Stomach (tissue), 8 donors: ENCODE measurements at regions not wholly inside any gene's neighbourhood (a gene's known extent, or its start where the extent isn't known, plus 50 kb on each side); places are given as distances from the start of the nearest gene placed in this dataset.

Source experiments
- DNase-seq, 2 donors: peaks; one replicate each; pipeline versions ENCODE4 v3.0.0 to v3.0.0-alpha.2; 2013 to 2019
- H3K27ac ChIP-seq, 5 donors: fragments of 200-600 bp in 4 of 5; sonication (generic) in 4 of 5; one replicate each; pipeline ENCODE4 v1.5.1; 2013 to 2019; ENCODE audit warnings: mild to moderate bottlenecking in 1 of 5, moderate library complexity in 1 of 5
- H3K27me3 ChIP-seq, 3 donors: fragments of 200-600 bp; sonication (generic); one replicate each; pipeline ENCODE4 v1.5.1; 2017 to 2019; ENCODE audit warnings: mixed run types in 1 of 3
- H3K36me3 ChIP-seq, 4 donors: fragments of 200-600 bp; sonication (generic); 1 replicate in 3 of 4; 2 replicates in 1 of 4; pipeline ENCODE4 v1.5.1; 2016 to 2019
- H3K4me1 ChIP-seq, 4 donors: fragments of 200-600 bp; sonication (generic); one replicate each; pipeline ENCODE4 v1.5.1; 2016 to 2019
- H3K4me3 ChIP-seq, 4 donors: fragments of 200-600 bp; sonication (generic) in 3 of 4; one replicate each; pipeline ENCODE4 v1.5.1; 2016 to 2019; ENCODE audit warnings: mild to moderate bottlenecking in 1 of 4
- H3K9me3 ChIP-seq, 4 donors: fragments of 200-600 bp; sonication (generic); one replicate each; pipeline ENCODE4 v1.5.1; 2016 to 2019
- EP300 ChIP-seq: sonication (generic); formaldehyde crosslinking; IDR thresholded peaks from one replicate; pipeline ENCODE4 v1.6.1; 2017; ENCODE audit warnings: antibody characterized with exemption
- POLR2A ChIP-seq, 4 donors: fragments of 450-650 bp; IDR thresholded peaks; one replicate each; pipeline ENCODE4 v1.6.1; 2016; ENCODE audit warnings: antibody characterized with exemption in 4 of 4, control low read depth in 2 of 4, mild to moderate bottlenecking in 1 of 4, moderate library complexity in 1 of 4
- POLR2AphosphoS5 ChIP-seq, 3 donors: sonication (generic); formaldehyde crosslinking; IDR thresholded peaks; one replicate each; pipeline ENCODE4 v1.6.1; 2016; ENCODE audit warnings: antibody characterized with exemption in 3 of 3
- WGBS, 5 donors: extraction: QIAGEN DNeasy Blood & Tissue Kit in 3 of 5; methylation state at CpG; one replicate each; pipeline versions ENCODE4 v1.1.5 to v1.1.7; 2013 to 2018; 5-methylcytosine and 5-hydroxymethylcytosine counted together
- intact Hi-C: fragments of 100-400 bp; cut with DNase I; formaldehyde crosslinking; loops from one replicate; pipeline ENCODE4 v1.15.1; 2023; ENCODE audit warnings: low total_unique reads
- TF ChIP-seq, protein P1 (sequence below), 7 experiments: fragments of 450-650 bp in 4 of 7; fragments of 200-600 bp in 3 of 7; sonication (generic) in 3 of 7; IDR thresholded peaks; one replicate each; pipeline ENCODE4 v1.5.1; 2016 to 2019; ENCODE audit warnings: antibody characterized with exemption in 7 of 7, control low read depth in 2 of 7, mild to moderate bottlenecking in 1 of 7
- donor health status: healthy with polysubstance abuse.
- donor health status: Bipolar disorder and iron deficiency.
- donor health status: healthy.

DNA sequence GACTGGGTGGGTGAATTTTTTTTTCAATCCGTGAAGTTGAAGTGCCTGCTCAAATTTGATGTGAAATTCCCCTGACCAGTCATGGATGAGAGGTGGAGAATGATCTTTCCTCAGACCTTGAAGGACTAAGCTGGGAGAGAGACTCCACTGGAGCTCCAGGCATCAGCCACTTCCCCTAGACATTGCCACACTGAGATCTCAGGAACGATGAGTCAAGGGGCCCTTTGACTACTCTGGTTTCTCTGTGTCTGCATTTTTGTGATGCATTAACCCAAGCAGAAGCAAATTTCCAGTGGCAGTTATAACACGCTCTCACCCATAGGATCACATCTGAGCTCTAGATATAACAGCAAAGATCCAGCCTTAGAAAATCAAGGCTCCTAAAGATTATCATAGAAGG, 171.2 kb upstream of the KIF2A start:
- intact Hi-C loops = no loop called here
- WGBS, 5 donors = 82 to 89% (median 88%) methylated on average over 3 of the region's 3 CpGs
- Histone ChIP-seq H3K9me3 (no peaks in the 10 kb centered on the region), H3K36me3 (no peaks in the 10 kb centered on the region), H3K4me3 (no peak overlapping the region), H3K27ac (no peak overlapping the region), H3K4me1 (no peaks in the 10 kb centered on the region), H3K27me3 (peaks cover 0 to 3% (median 0%) of the 10 kb centered on the region in 3 donors)
- no peak for DNase-seq
- TF ChIP-seq, protein P1, sequence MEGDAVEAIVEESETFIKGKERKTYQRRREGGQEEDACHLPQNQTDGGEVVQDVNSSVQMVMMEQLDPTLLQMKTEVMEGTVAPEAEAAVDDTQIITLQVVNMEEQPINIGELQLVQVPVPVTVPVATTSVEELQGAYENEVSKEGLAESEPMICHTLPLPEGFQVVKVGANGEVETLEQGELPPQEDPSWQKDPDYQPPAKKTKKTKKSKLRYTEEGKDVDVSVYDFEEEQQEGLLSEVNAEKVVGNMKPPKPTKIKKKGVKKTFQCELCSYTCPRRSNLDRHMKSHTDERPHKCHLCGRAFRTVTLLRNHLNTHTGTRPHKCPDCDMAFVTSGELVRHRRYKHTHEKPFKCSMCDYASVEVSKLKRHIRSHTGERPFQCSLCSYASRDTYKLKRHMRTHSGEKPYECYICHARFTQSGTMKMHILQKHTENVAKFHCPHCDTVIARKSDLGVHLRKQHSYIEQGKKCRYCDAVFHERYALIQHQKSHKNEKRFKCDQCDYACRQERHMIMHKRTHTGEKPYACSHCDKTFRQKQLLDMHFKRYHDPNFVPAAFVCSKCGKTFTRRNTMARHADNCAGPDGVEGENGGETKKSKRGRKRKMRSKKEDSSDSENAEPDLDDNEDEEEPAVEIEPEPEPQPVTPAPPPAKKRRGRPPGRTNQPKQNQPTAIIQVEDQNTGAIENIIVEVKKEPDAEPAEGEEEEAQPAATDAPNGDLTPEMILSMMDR (IDR thresholded peaks at IDR 0.05) = no peak
- TF ChIP-seq POLR2AphosphoS5 (IDR thresholded peaks at IDR 0.05) (no peak), POLR2A (IDR thresholded peaks at IDR 0.05) (no peak), EP300 (no peak)

DNA sequence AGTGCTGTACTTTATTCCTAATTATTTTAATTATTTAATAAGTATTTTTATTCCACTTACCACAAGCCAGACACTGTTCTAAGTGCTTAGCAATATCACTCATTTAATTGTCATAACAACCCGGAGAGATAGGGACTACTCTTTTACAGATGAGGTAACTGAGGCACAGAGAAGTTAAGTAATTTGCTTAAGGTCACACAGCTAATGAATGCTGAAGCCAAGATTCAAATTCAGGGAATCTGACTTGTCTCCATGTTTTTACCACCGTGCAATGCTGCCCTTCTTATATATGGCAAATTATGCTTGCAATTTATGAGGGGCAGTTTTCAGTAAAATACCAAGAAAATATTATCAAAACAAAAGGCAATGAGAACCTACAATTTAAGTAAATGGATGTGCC, 168.4 kb upstream of the KIF2A start:
- Histone ChIP-seq H3K27me3 (peaks cover 0 to 3% (median 0%) of the 10 kb centered on the region in 3 donors), H3K4me1 (no peaks in the 10 kb centered on the region), H3K36me3 (no peaks in the 10 kb centered on the region), H3K27ac (no peak overlapping the region), H3K4me3 (no peak overlapping the region), H3K9me3 (no peaks in the 10 kb centered on the region)
- DNase-seq = no peak
- TF ChIP-seq POLR2A (IDR thresholded peaks at IDR 0.05) (no peak), POLR2AphosphoS5 (IDR thresholded peaks at IDR 0.05) (no peak), EP300 (no peak)
- TF ChIP-seq, protein P1 (IDR thresholded peaks at IDR 0.05) = no peak
- WGBS, 5 donors = 67 to 87% (median 84%) methylated on average over 2 of the region's 2 CpGs
- intact Hi-C loops = no loop called here

GRCh38 chr5:62138607-62139006, 167.4 kb upstream of the KIF2A start:
- Histone ChIP-seq H3K27me3 (peaks cover 0 to 3% (median 0%) of the 10 kb centered on the region in 3 donors), H3K9me3 (no peaks in the 10 kb centered on the region), H3K36me3 (no peaks in the 10 kb centered on the region), H3K4me1 (peaks cover 0 to 4% (median 2%) of the 10 kb centered on the region in 4 donors), H3K4me3 (no peak overlapping the region), H3K27ac (no peak overlapping the region)
- TF ChIP-seq POLR2A (IDR thresholded peaks at IDR 0.05) (no peak), EP300 (no peak), POLR2AphosphoS5 (IDR thresholded peaks at IDR 0.05) (no peak)
- TF ChIP-seq, protein P1 (IDR thresholded peaks at IDR 0.05) = no peak
- no peak for DNase-seq
- intact Hi-C loops = no loop called here
- 27 to 45% (median 40%) methylated on average over 7 of the region's 7 CpGs for WGBS, 5 donors

- 66 to 80% (median 74%) methylated on average over 2 of the region's 2 CpGs for WGBS, 5 donors
- no peak for DNase-seq
- TF ChIP-seq POLR2AphosphoS5 (IDR thresholded peaks at IDR 0.05) (no peak), EP300 (no peak), POLR2A (IDR thresholded peaks at IDR 0.05) (no peak)
- TF ChIP-seq, protein P1 (IDR thresholded peaks at IDR 0.05) = no peak
- no peaks in the 10 kb centered on the region for H3K9me3 ChIP-seq
- H3K36me3 ChIP-seq = no peaks in the 10 kb centered on the region
- H3K27ac ChIP-seq = no peak overlapping the region
- H3K27me3 ChIP-seq = peaks cover 0 to 7% (median 0%) of the 10 kb centered on the region in 3 donors
- intact Hi-C loops = no loop called here
- no peak overlapping the region for H3K4me3 ChIP-seq
- peaks cover 7 to 16% (median 12%) of the 10 kb centered on the region in 4 donors for H3K4me1 ChIP-seq
Observed at GRCh38 chr5:62139741-62140140, 166.3 kb upstream of the KIF2A start.
